GM12874 (cell line): ENCODE measurements at regions not wholly inside any gene's neighbourhood (a gene's known extent, or its start where the extent isn't known, plus 50 kb on each side); places are given as distances from the start of the nearest gene placed in this dataset.

Experiments
- CTCF ChIP-seq: IDR thresholded peaks from 2 replicates; pipeline ENCODE4 v1.5.1; 2011; ENCODE audit warnings: low read depth, mild to moderate bottlenecking, control low read depth, low read length, moderate library complexity; ENCODE audit not compliant: insufficient read depth

DNA sequence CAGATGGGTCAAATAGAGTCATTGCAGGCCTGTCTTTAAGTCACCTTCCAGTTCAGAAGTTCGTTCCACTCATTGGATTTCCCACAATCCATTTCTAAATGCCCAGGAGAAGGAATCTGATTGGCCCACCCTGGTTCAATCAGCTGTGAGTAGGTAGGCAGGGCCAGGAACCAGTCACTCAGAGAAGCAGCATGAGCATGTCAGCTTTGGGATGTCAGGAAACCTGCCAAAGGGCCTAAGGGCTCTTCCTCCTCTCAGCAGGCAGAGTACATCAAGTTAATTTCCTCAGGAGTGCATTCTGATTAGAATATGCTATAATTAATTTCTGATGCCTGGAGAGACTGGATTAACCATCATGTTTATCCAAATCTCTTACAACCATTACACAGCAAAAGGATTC, 412.9 kb upstream of the CCNH start:
- TF ChIP-seq CTCF: no peak

DNA sequence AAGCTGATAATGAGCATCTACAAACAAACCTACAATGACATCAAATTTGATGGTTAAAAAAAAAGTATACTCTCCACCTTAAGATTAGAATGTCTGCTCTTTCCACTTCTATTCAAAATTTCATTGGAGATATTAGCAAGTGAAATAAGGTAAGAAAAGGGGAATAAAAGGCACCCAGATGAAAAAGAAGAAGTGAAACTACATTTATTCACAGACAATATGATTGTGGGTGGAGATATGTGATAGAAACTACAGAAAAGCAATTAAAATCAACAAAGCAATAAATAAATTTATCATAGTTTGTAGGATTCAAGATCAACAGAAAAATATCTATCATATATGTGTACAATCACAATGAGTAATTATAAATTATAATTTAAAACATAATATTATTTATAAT, 395.1 kb upstream of the CCNH start:
- TF ChIP-seq CTCF: no peak

DNA sequence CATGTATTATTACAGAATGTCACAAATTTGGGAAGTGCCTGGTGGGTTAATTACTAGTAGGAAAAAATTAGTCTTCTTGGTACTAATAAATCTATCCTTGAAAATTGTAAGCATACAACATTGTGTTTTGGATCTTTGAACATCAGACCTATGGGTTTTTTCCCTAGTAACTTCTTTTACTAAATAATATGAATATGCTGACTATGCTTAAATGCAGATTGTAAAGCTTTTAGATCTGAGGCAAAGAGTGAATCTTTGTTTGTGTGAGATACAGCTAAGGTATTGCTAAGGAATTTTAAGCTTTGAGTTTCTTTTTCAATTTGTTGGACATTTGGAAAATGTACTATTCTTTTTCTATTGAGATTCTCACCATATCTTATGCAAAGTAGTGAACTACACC, 390.6 kb upstream of the CCNH start:
- no peak for TF ChIP-seq CTCF

- no peak for TF ChIP-seq CTCF
These were observed 379.1 kb upstream of the CCNH start for GRCh38 chr5:87791869-87792268.

DNA sequence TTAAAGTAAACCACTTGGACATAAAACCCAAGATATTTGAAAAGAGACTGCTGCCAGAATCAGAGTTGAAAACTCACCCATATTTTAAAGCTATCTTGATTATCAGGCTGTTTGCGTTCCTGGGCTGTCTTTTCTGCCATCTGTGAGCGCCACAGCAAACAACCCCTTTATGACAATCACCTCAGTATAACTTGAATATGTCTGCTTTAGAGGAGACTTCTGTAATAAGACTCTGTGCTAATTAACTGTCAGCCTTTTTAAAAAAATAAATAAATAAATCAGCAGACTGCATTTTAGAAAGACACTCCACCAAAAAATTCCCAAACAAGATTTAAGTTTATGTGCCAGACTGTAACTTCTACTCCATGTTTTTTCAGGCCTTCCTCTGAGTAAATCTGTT, 375.7 kb upstream of the CCNH start:
- TF ChIP-seq CTCF: no peak

GRCh38 chr5:87787625-87788256, 375.0 kb upstream of the CCNH start:
- TF ChIP-seq CTCF: no peak

GRCh38 chr5:87787086-87787485, 374.4 kb upstream of the CCNH start:
- no peak for TF ChIP-seq CTCF
